ENCODE measurements at regions not wholly inside any gene's neighbourhood (a gene's known extent, or its start where the extent isn't known, plus 50 kb on each side); places are given as distances from the start of the nearest gene placed in this dataset.

- Histone ChIP-seq H3K4me1 (ENCODE audit: control insufficient read depth, extremely low read depth, insufficient read depth, low read length) (peaks cover 8% of the 10 kb centered on the region), H3K79me2 (ENCODE audit: control insufficient read depth, insufficient read depth, low read length) (no peaks in the 10 kb centered on the region), H3K27me3 (ENCODE audit: control insufficient read depth, insufficient read depth, low read length) (peaks cover 3% of the 10 kb centered on the region), H3K36me3 (ENCODE audit: control insufficient read depth, insufficient read depth, low read length) (no peaks in the 10 kb centered on the region), H3K9me3 (ENCODE audit: control insufficient read depth, insufficient read depth, low read depth, low read length) (no peaks in the 10 kb centered on the region), H3K4me2 (ENCODE audit: extremely low read depth, insufficient read depth, low read length) (peak overlapping the region; percentile 74), H3K9ac (ENCODE audit: insufficient read depth, low read length) (no peak overlapping the region), H2AFZ (ENCODE audit: low read length) (peak overlapping the region; percentile 69), H3K27ac (ENCODE audit: insufficient read depth, low read length) (peak overlapping the region; percentile 48), H4K20me1 (ENCODE audit: control insufficient read depth, extremely low read depth, insufficient read depth, low read length) (no peaks in the 10 kb centered on the region), H3K4me3 (replicated peaks in 1 of 4; ENCODE audit: control extremely low read depth in 1 of 4, insufficient read depth in 1 of 4, low read depth in 3 of 4, low read length in 4 of 4) (peak overlapping the region in 2 of 4 experiments; percentile 44 to 45)
- DNase-seq (ENCODE audit: low read depth in 2 of 2), result peak; percentile 77 to 97
- TF ChIP-seq CTCF (conservative IDR thresholded peaks at IDR 0.05 in 1 of 2, IDR thresholded peaks at IDR 0.05 in 1 of 2; ENCODE audit: low read depth in 1 of 2, low read length in 2 of 2), result no peak
Observed at GRCh38 chr13:50222569-50223332, 207.5 kb downstream of the KCNRG start.

- Histone ChIP-seq H3K27ac (ENCODE audit: insufficient read depth, low read length) (no peak overlapping the region), H3K79me2 (ENCODE audit: control insufficient read depth, insufficient read depth, low read length) (no peaks in the 10 kb centered on the region), H3K9me3 (ENCODE audit: control insufficient read depth, insufficient read depth, low read depth, low read length) (no peaks in the 10 kb centered on the region), H3K27me3 (ENCODE audit: control insufficient read depth, insufficient read depth, low read length) (peaks cover 3% of the 10 kb centered on the region), H3K36me3 (ENCODE audit: control insufficient read depth, insufficient read depth, low read length) (no peaks in the 10 kb centered on the region), H3K4me3 (replicated peaks in 1 of 4; ENCODE audit: control extremely low read depth in 1 of 4, insufficient read depth in 1 of 4, low read depth in 3 of 4, low read length in 4 of 4) (no peak overlapping the region), H4K20me1 (ENCODE audit: control insufficient read depth, extremely low read depth, insufficient read depth, low read length) (no peaks in the 10 kb centered on the region), H3K4me2 (ENCODE audit: extremely low read depth, insufficient read depth, low read length) (no peak overlapping the region), H3K9ac (ENCODE audit: insufficient read depth, low read length) (no peak overlapping the region), H2AFZ (ENCODE audit: low read length) (no peak overlapping the region), H3K4me1 (ENCODE audit: control insufficient read depth, extremely low read depth, insufficient read depth, low read length) (peaks cover 8% of the 10 kb centered on the region)
- DNase-seq (ENCODE audit: low read depth in 2 of 2), result peak; percentile 47 to 54
- TF ChIP-seq EZH2 (IDR thresholded peaks at IDR 0.05; ENCODE audit: low read length, missing control alignments) (no peak), CTCF (conservative IDR thresholded peaks at IDR 0.05 in 1 of 2, IDR thresholded peaks at IDR 0.05 in 1 of 2; ENCODE audit: low read depth in 1 of 2, low read length in 2 of 2) (no peak)
Observed at GRCh38 chr13:50224534-50224933, 209.3 kb downstream of the KCNRG start.

GRCh38 chr13:50225193-50226155, 210.2 kb downstream of the KCNRG start:
- no peaks in the 10 kb centered on the region for H4K20me1 ChIP-seq (ENCODE audit: control insufficient read depth, extremely low read depth, insufficient read depth, low read length)
- TF ChIP-seq CTCF (conservative IDR thresholded peaks at IDR 0.05 in 1 of 2, IDR thresholded peaks at IDR 0.05 in 1 of 2; ENCODE audit: low read depth in 1 of 2, low read length in 2 of 2), result no peak
- TF ChIP-seq EZH2 (IDR thresholded peaks at IDR 0.05; ENCODE audit: low read length, missing control alignments), result no peak
- peaks cover 8% of the 10 kb centered on the region for H3K4me1 ChIP-seq (ENCODE audit: control insufficient read depth, extremely low read depth, insufficient read depth, low read length)
- H3K4me2 ChIP-seq (ENCODE audit: extremely low read depth, insufficient read depth, low read length), result no peak overlapping the region
- H3K9me3 ChIP-seq (ENCODE audit: control insufficient read depth, insufficient read depth, low read depth, low read length), result no peaks in the 10 kb centered on the region
- no peak overlapping the region for H3K9ac ChIP-seq (ENCODE audit: insufficient read depth, low read length)
- no peak overlapping the region for H3K4me3 ChIP-seq (replicated peaks in 1 of 4; ENCODE audit: control extremely low read depth in 1 of 4, insufficient read depth in 1 of 4, low read depth in 3 of 4, low read length in 4 of 4)
- no peaks in the 10 kb centered on the region for H3K79me2 ChIP-seq (ENCODE audit: control insufficient read depth, insufficient read depth, low read length)
- H3K36me3 ChIP-seq (ENCODE audit: control insufficient read depth, insufficient read depth, low read length), result no peaks in the 10 kb centered on the region
- DNase-seq (ENCODE audit: low read depth in 2 of 2), result no peak
- H3K27ac ChIP-seq (ENCODE audit: insufficient read depth, low read length), result no peak overlapping the region
- peaks cover 2% of the 10 kb centered on the region for H3K27me3 ChIP-seq (ENCODE audit: control insufficient read depth, insufficient read depth, low read length)
- no peak overlapping the region for H2AFZ ChIP-seq (ENCODE audit: low read length)

All from fibroblast of lung (primary cell).